ENCODE measurements at regions not wholly inside any gene's neighbourhood (a gene's known extent, or its start where the extent isn't known, plus 50 kb on each side); places are given as distances from the start of the nearest gene placed in this dataset.

GRCh38 chr6:159390381-159390780 lies 221.2 kb downstream of the FNDC1 start:
- TF ChIP-seq, protein P1, sequence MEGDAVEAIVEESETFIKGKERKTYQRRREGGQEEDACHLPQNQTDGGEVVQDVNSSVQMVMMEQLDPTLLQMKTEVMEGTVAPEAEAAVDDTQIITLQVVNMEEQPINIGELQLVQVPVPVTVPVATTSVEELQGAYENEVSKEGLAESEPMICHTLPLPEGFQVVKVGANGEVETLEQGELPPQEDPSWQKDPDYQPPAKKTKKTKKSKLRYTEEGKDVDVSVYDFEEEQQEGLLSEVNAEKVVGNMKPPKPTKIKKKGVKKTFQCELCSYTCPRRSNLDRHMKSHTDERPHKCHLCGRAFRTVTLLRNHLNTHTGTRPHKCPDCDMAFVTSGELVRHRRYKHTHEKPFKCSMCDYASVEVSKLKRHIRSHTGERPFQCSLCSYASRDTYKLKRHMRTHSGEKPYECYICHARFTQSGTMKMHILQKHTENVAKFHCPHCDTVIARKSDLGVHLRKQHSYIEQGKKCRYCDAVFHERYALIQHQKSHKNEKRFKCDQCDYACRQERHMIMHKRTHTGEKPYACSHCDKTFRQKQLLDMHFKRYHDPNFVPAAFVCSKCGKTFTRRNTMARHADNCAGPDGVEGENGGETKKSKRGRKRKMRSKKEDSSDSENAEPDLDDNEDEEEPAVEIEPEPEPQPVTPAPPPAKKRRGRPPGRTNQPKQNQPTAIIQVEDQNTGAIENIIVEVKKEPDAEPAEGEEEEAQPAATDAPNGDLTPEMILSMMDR (IDR thresholded peaks at IDR 0.05; ENCODE audit: extremely low read depth, missing control alignments) = no peak
- no peak for DNase-seq (ENCODE audit: low spot score)

- TF ChIP-seq, protein P1 (IDR thresholded peaks at IDR 0.05; ENCODE audit: extremely low read depth, missing control alignments) = no peak
- DNase-seq (ENCODE audit: low spot score) = no peak
Observed at GRCh38 chr6:159389695-159390094, 220.5 kb downstream of the FNDC1 start.

GRCh38 chr6:159380114-159380513 lies 210.9 kb downstream of the FNDC1 start:
- TF ChIP-seq, protein P1 (IDR thresholded peaks at IDR 0.05; ENCODE audit: extremely low read depth, missing control alignments) = no peak
- DNase-seq (ENCODE audit: low spot score) = no peak

DNA sequence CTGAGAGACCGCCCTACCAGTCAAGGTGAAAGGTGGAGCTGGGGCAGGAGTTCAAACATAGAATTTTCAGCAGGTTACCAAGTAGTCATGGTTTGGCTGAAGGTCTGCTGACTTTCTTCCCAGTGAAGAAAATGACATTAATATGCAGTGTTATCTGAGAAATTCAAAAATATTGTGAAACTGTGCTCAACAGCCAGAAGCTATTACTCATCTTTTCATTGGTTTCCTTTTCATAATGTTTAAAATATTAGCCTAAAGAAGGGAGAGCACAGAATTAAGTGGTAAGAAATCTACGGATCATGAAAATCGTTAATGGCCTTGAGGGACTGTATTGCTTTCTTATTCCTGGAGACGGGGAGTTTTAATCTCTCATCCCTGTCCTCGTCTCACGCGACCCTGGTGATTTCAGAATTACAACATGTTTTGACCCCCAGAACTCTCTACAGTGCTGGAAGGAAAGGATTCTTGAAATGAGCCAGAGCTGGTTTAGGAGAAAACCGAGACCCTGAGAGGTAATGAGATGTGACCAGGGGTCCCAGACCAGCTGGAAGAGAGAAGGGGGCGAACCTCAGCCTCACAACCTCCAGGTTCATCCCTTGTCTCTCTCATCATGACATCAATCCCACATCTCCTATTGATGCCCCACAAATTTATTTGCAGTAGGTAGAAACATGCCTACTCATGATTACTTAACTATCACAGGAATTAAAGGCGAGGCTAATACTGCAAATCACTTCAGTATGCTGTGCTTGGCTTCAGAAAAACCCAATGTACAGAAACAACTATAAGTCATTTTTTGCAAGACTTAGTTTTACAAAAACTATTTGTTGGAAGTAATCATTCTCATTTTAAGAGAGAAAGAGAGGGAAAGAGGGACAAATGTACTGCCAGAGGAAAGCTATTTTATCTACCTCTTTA lies 209.5 kb downstream of the FNDC1 start:
- TF ChIP-seq, protein P1 (IDR thresholded peaks at IDR 0.05; ENCODE audit: extremely low read depth, missing control alignments) = no peak
- DNase-seq (ENCODE audit: low spot score) = no peak

DNA sequence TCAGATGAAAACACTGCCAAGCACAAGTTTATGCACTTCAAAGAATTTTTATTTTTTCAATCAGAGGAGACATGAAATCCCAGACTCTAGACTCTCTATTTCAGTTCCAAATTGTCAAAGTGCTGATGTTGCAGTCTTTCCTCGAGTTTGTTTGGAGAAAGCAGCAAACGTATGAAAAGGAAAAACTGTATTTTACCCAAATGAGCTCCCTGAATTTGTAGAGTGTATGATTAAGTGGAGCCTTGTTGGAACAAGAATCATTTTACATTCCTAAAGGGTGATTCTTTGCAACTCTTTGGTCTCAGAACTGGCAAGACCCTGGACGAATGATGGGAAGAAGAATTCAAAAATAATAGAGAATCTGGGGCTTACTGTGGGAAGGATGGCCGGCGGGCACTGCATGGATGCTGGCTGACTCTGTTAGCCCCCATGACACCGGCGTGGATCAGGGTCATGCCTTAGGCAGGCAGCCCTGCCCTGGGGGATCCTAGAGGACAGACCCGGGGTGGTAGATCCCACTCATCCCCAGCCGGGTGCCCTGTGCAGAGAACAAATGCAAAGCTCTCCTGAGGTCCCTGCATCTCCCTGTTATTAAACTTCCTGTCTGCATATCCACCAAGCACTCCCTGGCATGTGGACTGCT lies 207.4 kb downstream of the FNDC1 start:
- no peak for DNase-seq (ENCODE audit: low spot score)
- TF ChIP-seq, protein P1 (IDR thresholded peaks at IDR 0.05; ENCODE audit: extremely low read depth, missing control alignments) = no peak

DNA sequence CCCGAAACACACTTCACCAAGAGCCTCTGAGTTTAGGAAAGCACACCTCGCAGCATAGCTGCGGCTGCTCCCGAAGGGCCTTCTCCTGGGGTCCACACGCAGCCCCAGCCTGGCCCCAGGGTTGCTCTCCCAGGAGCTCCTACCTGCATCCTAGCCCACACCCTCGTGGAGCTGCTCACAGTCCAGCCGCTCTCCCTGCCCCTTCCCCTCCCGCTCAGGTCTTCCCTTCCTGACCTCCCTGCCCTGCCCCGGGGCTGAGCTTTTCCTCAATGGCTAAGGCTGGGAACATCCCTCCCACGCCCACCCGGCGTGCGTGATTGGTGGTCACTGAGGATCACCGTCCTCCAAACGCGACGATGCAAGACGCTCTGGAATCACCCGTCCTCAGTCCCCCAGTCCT lies 205.8 kb downstream of the FNDC1 start:
- no peak for DNase-seq (ENCODE audit: low spot score)
- TF ChIP-seq, protein P1 (IDR thresholded peaks at IDR 0.05; ENCODE audit: extremely low read depth, missing control alignments) = no peak

GRCh38 chr6:159373670-159374069 lies 204.5 kb downstream of the FNDC1 start:
- no peak for DNase-seq (ENCODE audit: low spot score)

More at GRCh38 chr6:159373670-159374069, 204.5 kb downstream of the FNDC1 start:
- TF ChIP-seq, protein P1 (IDR thresholded peaks at IDR 0.05; ENCODE audit: extremely low read depth, missing control alignments) = no peak
